Neural cell (in vitro differentiated cells): ENCODE measurements at regions not wholly inside any gene's neighbourhood (a gene's known extent, or its start where the extent isn't known, plus 50 kb on each side); places are given as distances from the start of the nearest gene placed in this dataset.

Source experiments
- H2AFZ ChIP-seq: fragments of 200-600, 300-800 bp; sonication (generic), shearing (Covaris generic); 2 replicates; pipeline ENCODE4 v1.6.0; 2014; ENCODE audit warnings: low read depth, mild to moderate bottlenecking, antibody characterized with exemption, low read length, moderate library complexity
- H3F3A ChIP-seq: fragments of 200-600 bp; shearing (Covaris generic); 2 replicates; pipeline ENCODE4 v1.6.1; 2016; ENCODE audit warnings: mild to moderate bottlenecking, moderate library complexity, mixed read lengths, antibody characterized with exemption, low read length; ENCODE audit not compliant: insufficient read depth, poor library complexity, severe bottlenecking
- H3K27ac ChIP-seq: fragments of 200-600, 300-800 bp; sonication (generic), shearing (Covaris generic); 2 replicates; pipeline ENCODE4 v1.5.1; 2014; ENCODE audit warnings: mild to moderate bottlenecking, low read length, moderate library complexity
- H3K27me3 ChIP-seq: fragments of 300-800, 200-600 bp; sonication (generic), shearing (Covaris generic); 2 replicates; pipeline ENCODE4 v1.6.0; 2014; ENCODE audit warnings: mild to moderate bottlenecking, low read depth, low read length, moderate library complexity; ENCODE audit not compliant: insufficient read depth
- H3K36me3 ChIP-seq: fragments of 300-800, 200-600 bp; sonication (generic), shearing (Covaris generic); 2 replicates; pipeline ENCODE4 v1.5.1; 2014; ENCODE audit warnings: mild to moderate bottlenecking, antibody characterized with exemption, low read length, moderate library complexity; ENCODE audit not compliant: insufficient read depth
- H3K4me2 ChIP-seq: fragments of 300-800, 200-600 bp; sonication (generic), shearing (Covaris generic); 2 replicates; pipeline ENCODE4 v1.6.0; 2014; ENCODE audit warnings: mild to moderate bottlenecking, low read length
- H3K4me3 ChIP-seq: fragments of 300-800, 200-600 bp; sonication (generic), shearing (Covaris generic); 2 replicates; pipeline ENCODE4 v1.5.1; 2014; ENCODE audit warnings: mild to moderate bottlenecking, low read length, moderate library complexity
- H3K79me2 ChIP-seq: fragments of 200-600 bp; shearing (Covaris generic); replicated peaks from 2 replicates; pipeline ENCODE4 v1.6.0; 2014; ENCODE audit warnings: mild to moderate bottlenecking, low read length, moderate library complexity; ENCODE audit not compliant: insufficient read depth
- H3K9ac ChIP-seq: fragments of 300-800, 200-600 bp; sonication (generic), shearing (Covaris generic); 2 replicates; pipeline ENCODE4 v1.6.1; 2016; ENCODE audit warnings: mild to moderate bottlenecking, low read length, mixed read lengths
- H3K9me2 ChIP-seq: fragments of 200-600 bp; shearing (Covaris generic); 2 replicates; pipeline ENCODE4 v1.6.1; 2016; ENCODE audit warnings: mild to moderate bottlenecking, low read length, mixed read lengths; ENCODE audit not compliant: insufficient read depth
- H3K9me3 ChIP-seq: fragments of 200-600, 300-800 bp; sonication (generic), shearing (Covaris generic); 2 replicates; pipeline ENCODE4 v1.6.1; 2016; ENCODE audit warnings: mild to moderate bottlenecking, mixed run types, low read length, moderate library complexity, mixed read lengths
- H4K20me1 ChIP-seq: fragments of 200-600 bp; shearing (Covaris generic); 2 replicates; pipeline ENCODE4 v1.6.1; 2016; ENCODE audit warnings: mild to moderate bottlenecking, mixed run types; ENCODE audit not compliant: insufficient read depth
- EP300 ChIP-seq: fragments of 450-650 bp; conservative IDR thresholded peaks from 2 replicates; pipeline ENCODE4 v1.6.1; 2014; ENCODE audit warnings: antibody characterized with exemption, mild to moderate bottlenecking, moderate library complexity; ENCODE audit not compliant: poor library complexity, severe bottlenecking
- EZH2 ChIP-seq: fragments of 200-600, 300-800 bp; shearing (Covaris generic), sonication (generic); IDR thresholded peaks from 2 replicates; pipeline ENCODE4 v1.6.1; 2014; ENCODE audit warnings: antibody characterized with exemption, low read length, borderline replicate concordance, mild to moderate bottlenecking; ENCODE audit not compliant: insufficient read depth, poor library complexity, severe bottlenecking
- MXI1 ChIP-seq: fragments of 450-650 bp; conservative IDR thresholded peaks from 2 replicates; pipeline ENCODE4 v1.6.1; 2014; ENCODE audit warnings: antibody characterized with exemption, mild to moderate bottlenecking; ENCODE audit not compliant: poor library complexity, severe bottlenecking
- POLR2AphosphoS5 ChIP-seq: IDR thresholded peaks from 2 replicates; pipeline ENCODE4 v1.6.1; 2012
- RAD21 ChIP-seq: fragments of 450-650 bp; conservative IDR thresholded peaks from 2 replicates; pipeline ENCODE4 v1.6.1; 2014; ENCODE audit warnings: antibody characterized with exemption, mild to moderate bottlenecking, moderate library complexity
- SMC3 ChIP-seq: fragments of 450-650 bp; conservative IDR thresholded peaks from 2 replicates; pipeline ENCODE4 v1.6.1; 2014; ENCODE audit warnings: antibody characterized with exemption, mild to moderate bottlenecking, moderate library complexity; ENCODE audit not compliant: poor library complexity
- TAF1 ChIP-seq: IDR thresholded peaks from 2 replicates; pipeline ENCODE4 v1.6.1; 2012; ENCODE audit warnings: low read depth
- TF ChIP-seq, protein P1 (sequence below): fragments of 450-650 bp; IDR thresholded peaks from 2 replicates; pipeline ENCODE4 v1.5.1; 2014; ENCODE audit warnings: antibody characterized with exemption, mild to moderate bottlenecking, moderate library complexity; ENCODE audit not compliant: poor library complexity, severe bottlenecking
- TF ChIP-seq, protein P2 (sequence below): IDR thresholded peaks from 2 replicates; pipeline ENCODE4 v1.6.1; 2012; ENCODE audit warnings: borderline replicate concordance

DNA sequence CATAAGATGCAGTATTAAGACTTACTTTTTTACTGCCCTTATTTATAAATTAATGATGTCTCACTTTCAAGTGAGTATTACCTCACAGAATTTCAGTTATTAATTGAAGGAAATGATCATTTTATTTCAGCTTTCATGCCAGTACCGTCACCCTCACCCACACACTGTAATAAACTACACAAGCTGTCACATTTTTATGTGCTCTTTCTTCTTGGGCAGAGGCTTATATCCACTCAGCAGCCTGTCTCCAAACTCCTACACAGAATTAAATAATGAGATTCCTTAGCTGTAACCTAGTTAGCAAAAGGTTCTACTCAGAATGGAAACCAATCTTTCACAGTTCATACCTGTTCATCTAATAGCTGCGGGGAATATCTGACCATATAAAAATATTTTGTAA lies 1915.8 kb upstream of the CDH6 start:
- Histone ChIP-seq H3K4me3 (no peak overlapping the region), H3K4me2 (no peak overlapping the region), H3F3A (no peaks in the 10 kb centered on the region), H3K36me3 (no peaks in the 10 kb centered on the region), H3K9ac (no peak overlapping the region), H2AFZ (no peak overlapping the region), H3K9me2 (no peaks in the 10 kb centered on the region), H3K27me3 (no peaks in the 10 kb centered on the region), H3K27ac (no peak overlapping the region), H3K9me3 (no peaks in the 10 kb centered on the region), H4K20me1 (no peaks in the 10 kb centered on the region), H3K79me2 (no peaks in the 10 kb centered on the region)
- no peak for TF ChIP-seq TAF1
- no peak for TF ChIP-seq SMC3
- TF ChIP-seq, protein P1, sequence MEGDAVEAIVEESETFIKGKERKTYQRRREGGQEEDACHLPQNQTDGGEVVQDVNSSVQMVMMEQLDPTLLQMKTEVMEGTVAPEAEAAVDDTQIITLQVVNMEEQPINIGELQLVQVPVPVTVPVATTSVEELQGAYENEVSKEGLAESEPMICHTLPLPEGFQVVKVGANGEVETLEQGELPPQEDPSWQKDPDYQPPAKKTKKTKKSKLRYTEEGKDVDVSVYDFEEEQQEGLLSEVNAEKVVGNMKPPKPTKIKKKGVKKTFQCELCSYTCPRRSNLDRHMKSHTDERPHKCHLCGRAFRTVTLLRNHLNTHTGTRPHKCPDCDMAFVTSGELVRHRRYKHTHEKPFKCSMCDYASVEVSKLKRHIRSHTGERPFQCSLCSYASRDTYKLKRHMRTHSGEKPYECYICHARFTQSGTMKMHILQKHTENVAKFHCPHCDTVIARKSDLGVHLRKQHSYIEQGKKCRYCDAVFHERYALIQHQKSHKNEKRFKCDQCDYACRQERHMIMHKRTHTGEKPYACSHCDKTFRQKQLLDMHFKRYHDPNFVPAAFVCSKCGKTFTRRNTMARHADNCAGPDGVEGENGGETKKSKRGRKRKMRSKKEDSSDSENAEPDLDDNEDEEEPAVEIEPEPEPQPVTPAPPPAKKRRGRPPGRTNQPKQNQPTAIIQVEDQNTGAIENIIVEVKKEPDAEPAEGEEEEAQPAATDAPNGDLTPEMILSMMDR = no peak
- no peak for TF ChIP-seq MXI1
- no peak for TF ChIP-seq RAD21
- TF ChIP-seq POLR2AphosphoS5 = no peak
- TF ChIP-seq, protein P2, sequence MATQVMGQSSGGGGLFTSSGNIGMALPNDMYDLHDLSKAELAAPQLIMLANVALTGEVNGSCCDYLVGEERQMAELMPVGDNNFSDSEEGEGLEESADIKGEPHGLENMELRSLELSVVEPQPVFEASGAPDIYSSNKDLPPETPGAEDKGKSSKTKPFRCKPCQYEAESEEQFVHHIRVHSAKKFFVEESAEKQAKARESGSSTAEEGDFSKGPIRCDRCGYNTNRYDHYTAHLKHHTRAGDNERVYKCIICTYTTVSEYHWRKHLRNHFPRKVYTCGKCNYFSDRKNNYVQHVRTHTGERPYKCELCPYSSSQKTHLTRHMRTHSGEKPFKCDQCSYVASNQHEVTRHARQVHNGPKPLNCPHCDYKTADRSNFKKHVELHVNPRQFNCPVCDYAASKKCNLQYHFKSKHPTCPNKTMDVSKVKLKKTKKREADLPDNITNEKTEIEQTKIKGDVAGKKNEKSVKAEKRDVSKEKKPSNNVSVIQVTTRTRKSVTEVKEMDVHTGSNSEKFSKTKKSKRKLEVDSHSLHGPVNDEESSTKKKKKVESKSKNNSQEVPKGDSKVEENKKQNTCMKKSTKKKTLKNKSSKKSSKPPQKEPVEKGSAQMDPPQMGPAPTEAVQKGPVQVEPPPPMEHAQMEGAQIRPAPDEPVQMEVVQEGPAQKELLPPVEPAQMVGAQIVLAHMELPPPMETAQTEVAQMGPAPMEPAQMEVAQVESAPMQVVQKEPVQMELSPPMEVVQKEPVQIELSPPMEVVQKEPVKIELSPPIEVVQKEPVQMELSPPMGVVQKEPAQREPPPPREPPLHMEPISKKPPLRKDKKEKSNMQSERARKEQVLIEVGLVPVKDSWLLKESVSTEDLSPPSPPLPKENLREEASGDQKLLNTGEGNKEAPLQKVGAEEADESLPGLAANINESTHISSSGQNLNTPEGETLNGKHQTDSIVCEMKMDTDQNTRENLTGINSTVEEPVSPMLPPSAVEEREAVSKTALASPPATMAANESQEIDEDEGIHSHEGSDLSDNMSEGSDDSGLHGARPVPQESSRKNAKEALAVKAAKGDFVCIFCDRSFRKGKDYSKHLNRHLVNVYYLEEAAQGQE = no peak
- TF ChIP-seq EZH2 = no peak
- TF ChIP-seq EP300 = no peak

DNA sequence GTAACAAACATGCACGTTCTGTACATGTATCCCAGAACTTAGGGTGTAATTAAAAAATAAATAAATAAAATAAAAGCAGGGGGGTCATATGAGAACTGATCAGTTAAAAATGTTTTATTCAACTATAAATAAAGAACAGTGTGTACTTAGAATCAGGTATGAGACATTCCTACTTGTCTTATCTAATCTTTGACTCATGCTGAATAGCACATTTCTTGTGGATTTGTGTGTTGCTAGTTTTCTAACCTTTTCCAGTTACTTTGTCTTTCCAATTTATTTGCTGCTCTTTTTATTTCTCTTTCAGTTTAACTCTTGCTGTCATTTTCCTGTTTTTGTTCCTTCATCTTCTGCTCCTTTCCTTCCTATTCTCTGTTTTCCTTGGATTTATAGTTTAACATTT lies 1917.1 kb upstream of the CDH6 start:
- Histone ChIP-seq H3K9me3 (no peaks in the 10 kb centered on the region), H3K27ac (no peak overlapping the region), H3K79me2 (no peaks in the 10 kb centered on the region), H3K27me3 (no peaks in the 10 kb centered on the region), H3K36me3 (no peaks in the 10 kb centered on the region), H3K9ac (no peak overlapping the region), H4K20me1 (no peaks in the 10 kb centered on the region), H3K4me3 (no peak overlapping the region), H3K4me2 (no peak overlapping the region), H2AFZ (no peak overlapping the region), H3K9me2 (no peaks in the 10 kb centered on the region), H3F3A (no peaks in the 10 kb centered on the region)
- TF ChIP-seq SMC3 = no peak
- TF ChIP-seq, protein P1 = no peak
- no peak for TF ChIP-seq MXI1
- TF ChIP-seq POLR2AphosphoS5 = no peak
- no peak for TF ChIP-seq RAD21
- no peak for TF ChIP-seq EZH2
- TF ChIP-seq, protein P2 = no peak
- TF ChIP-seq EP300 = no peak
- no peak for TF ChIP-seq TAF1
